Hepatocyte (in vitro differentiated cells): ENCODE measurements at regions not wholly inside any gene's neighbourhood (a gene's known extent, or its start where the extent isn't known, plus 50 kb on each side); places are given as distances from the start of the nearest gene placed in this dataset.

Source experiments
- DNase-seq: peaks from one replicate; pipeline ENCODE4 v3.0.0-alpha.2; 2016; ENCODE audit warnings: low spot score
- H2AFZ ChIP-seq: fragments of 200-600 bp; sonication (generic); 2 replicates; pipeline ENCODE4 v1.6.0; 2016; ENCODE audit warnings: antibody characterized with exemption, mild to moderate bottlenecking
- H3K27ac ChIP-seq: fragments of 200-600 bp; sonication (generic); 2 replicates; pipeline ENCODE4 v1.5.1; 2016; ENCODE audit warnings: mild to moderate bottlenecking
- H3K27me3 ChIP-seq: fragments of 200-600 bp; sonication (generic); 2 replicates; pipeline ENCODE4 v1.6.1; 2016
- H3K36me3 ChIP-seq: fragments of 200-600 bp; sonication (generic); replicated peaks from 2 replicates; pipeline ENCODE4 v1.5.1; 2016; ENCODE audit warnings: low read depth; ENCODE audit not compliant: insufficient read depth
- H3K4me1 ChIP-seq: fragments of 200-600 bp; sonication (generic); 2 replicates; pipeline ENCODE4 v1.5.1; 2016; ENCODE audit warnings: mild to moderate bottlenecking, moderate library complexity; ENCODE audit not compliant: insufficient read depth
- H3K4me2 ChIP-seq: fragments of 200-600 bp; sonication (generic); 2 replicates; pipeline ENCODE4 v1.6.0; 2016
- H3K4me3 ChIP-seq: fragments of 200-600 bp; sonication (generic); 2 replicates; pipeline ENCODE4 v1.5.1; 2016; ENCODE audit warnings: mild to moderate bottlenecking
- H3K79me2 ChIP-seq: fragments of 200-600 bp; sonication (generic); 2 replicates; pipeline ENCODE4 v1.6.0; 2017; ENCODE audit warnings: mild to moderate bottlenecking
- H3K9me2 ChIP-seq: fragments of 200-600 bp; sonication (generic); replicated peaks from 2 replicates; pipeline ENCODE4 v1.6.0; 2017; ENCODE audit warnings: mild to moderate bottlenecking; ENCODE audit not compliant: insufficient read depth
- H3K9me3 ChIP-seq: fragments of 200-600 bp; sonication (generic); 2 replicates; pipeline ENCODE4 v1.5.1; 2016; ENCODE audit warnings: low read depth, mild to moderate bottlenecking
- H4K20me1 ChIP-seq: fragments of 200-600 bp; sonication (generic); 2 replicates; pipeline ENCODE4 v1.6.0; 2016; ENCODE audit warnings: mild to moderate bottlenecking; ENCODE audit not compliant: insufficient read depth, poor library complexity, severe bottlenecking
- EZH2 ChIP-seq: fragments of 200-600 bp; sonication (generic); IDR thresholded peaks from 2 replicates; pipeline ENCODE4 v1.6.1; 2016; ENCODE audit warnings: antibody characterized with exemption, mild to moderate bottlenecking, borderline replicate concordance
- EZH2phosphoT487 ChIP-seq: fragments of 200-600 bp; sonication (generic); IDR thresholded peaks from one replicate; pipeline ENCODE4 v1.6.1; 2018; ENCODE audit warnings: antibody characterized with exemption, mild to moderate bottlenecking, low read depth, moderate library complexity; ENCODE audit not compliant: unreplicated experiment, severe bottlenecking
- WGBS: methylation state at CpG from one replicate; pipeline ENCODE4 v1.1.6; 2016; ENCODE audit warnings: low lambda C conversion rate; ENCODE audit errors: missing lambda C conversion rate; 5-methylcytosine and 5-hydroxymethylcytosine counted together
- TF ChIP-seq, protein P1 (sequence below): fragments of 200-600 bp; sonication (generic); IDR thresholded peaks from 2 replicates; pipeline ENCODE4 v1.5.1; 2016; ENCODE audit warnings: antibody characterized with exemption, mild to moderate bottlenecking; ENCODE audit not compliant: poor library complexity

DNA sequence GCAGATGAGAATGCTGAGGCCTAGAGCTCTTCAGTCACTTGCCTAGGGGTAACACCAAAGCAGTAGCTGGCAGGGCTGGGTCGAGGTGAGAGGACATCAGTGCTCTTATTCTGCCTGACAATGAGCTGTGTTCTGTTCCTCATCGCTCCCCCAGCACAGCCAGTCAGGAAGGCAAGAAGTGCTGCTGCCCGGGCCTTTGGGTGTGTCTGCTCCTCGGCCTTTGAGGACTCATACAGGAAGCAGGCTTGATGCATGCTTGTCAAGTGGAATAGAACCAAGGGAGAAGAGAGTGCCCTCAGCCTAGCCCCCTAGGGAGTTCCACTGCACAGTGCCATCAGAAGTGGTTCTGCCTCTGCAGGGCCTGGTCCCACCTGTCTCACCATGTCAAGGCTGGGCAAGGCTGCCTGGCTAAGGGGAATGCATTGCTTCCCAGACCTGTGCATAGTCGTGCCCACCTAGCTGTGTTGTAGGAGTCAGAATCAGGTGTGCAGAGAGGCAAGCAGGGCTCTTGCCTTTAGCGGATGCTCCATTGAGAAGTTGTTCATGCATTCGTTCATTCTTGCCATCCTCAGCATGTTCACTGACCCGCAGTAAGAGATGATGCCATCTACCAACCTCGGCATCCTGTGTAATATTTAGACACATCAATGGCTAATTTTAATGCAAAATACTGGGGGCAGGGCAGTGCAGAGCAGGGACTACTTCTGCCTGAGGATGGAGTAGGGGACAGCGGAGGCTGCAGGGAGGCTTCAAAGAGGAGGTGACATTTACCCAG, 156.6 kb downstream of the RPS24 start:
- no peaks in the 10 kb centered on the region for H3K36me3 ChIP-seq
- no peaks in the 10 kb centered on the region for H3K9me3 ChIP-seq
- H4K20me1 ChIP-seq = no peaks in the 10 kb centered on the region
- DNase-seq = no peak
- H2AFZ ChIP-seq = no peak overlapping the region
- H3K79me2 ChIP-seq = no peaks in the 10 kb centered on the region
- no peaks in the 10 kb centered on the region for H3K9me2 ChIP-seq
- H3K4me2 ChIP-seq = no peak overlapping the region
- H3K27me3 ChIP-seq = no peaks in the 10 kb centered on the region
- peaks cover 7% of the 10 kb centered on the region for H3K4me1 ChIP-seq
- H3K27ac ChIP-seq = no peak overlapping the region
- WGBS = 90% methylated on average over 10 of the region's 10 CpGs
- no peak overlapping the region for H3K4me3 ChIP-seq
- TF ChIP-seq EZH2phosphoT487 (no peak), EZH2 (no peak)
- TF ChIP-seq, protein P1, sequence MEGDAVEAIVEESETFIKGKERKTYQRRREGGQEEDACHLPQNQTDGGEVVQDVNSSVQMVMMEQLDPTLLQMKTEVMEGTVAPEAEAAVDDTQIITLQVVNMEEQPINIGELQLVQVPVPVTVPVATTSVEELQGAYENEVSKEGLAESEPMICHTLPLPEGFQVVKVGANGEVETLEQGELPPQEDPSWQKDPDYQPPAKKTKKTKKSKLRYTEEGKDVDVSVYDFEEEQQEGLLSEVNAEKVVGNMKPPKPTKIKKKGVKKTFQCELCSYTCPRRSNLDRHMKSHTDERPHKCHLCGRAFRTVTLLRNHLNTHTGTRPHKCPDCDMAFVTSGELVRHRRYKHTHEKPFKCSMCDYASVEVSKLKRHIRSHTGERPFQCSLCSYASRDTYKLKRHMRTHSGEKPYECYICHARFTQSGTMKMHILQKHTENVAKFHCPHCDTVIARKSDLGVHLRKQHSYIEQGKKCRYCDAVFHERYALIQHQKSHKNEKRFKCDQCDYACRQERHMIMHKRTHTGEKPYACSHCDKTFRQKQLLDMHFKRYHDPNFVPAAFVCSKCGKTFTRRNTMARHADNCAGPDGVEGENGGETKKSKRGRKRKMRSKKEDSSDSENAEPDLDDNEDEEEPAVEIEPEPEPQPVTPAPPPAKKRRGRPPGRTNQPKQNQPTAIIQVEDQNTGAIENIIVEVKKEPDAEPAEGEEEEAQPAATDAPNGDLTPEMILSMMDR = no peak

DNA sequence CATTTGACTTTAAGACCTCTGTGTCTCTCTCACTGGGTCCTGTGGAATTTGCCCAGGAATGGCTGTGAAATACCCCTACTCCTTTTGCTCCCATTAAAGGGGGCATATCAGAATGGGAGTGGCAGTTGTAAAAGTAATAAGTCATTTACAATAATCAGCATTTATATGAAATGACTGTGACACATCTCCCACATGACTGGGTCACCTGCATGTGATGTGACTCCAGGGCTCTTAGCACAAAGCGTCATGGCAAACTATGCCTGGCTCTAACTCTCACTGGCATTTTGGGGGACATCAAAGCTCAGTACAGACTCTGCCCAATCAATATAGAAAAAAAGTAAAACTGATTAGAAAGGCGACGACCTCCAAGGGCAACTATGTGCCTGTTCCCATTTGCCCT, 157.6 kb downstream of the RPS24 start:
- no peaks in the 10 kb centered on the region for H3K9me3 ChIP-seq
- no peaks in the 10 kb centered on the region for H3K9me2 ChIP-seq
- no peak overlapping the region for H3K4me2 ChIP-seq
- no peaks in the 10 kb centered on the region for H3K36me3 ChIP-seq
- no peaks in the 10 kb centered on the region for H4K20me1 ChIP-seq
- 87% methylated on average over 3 of the region's 3 CpGs for WGBS
- no peaks in the 10 kb centered on the region for H3K27me3 ChIP-seq
- no peak overlapping the region for H2AFZ ChIP-seq
- H3K4me3 ChIP-seq = no peak overlapping the region
- peaks cover 18% of the 10 kb centered on the region for H3K4me1 ChIP-seq
- peak overlapping the region; percentile 42 for H3K27ac ChIP-seq
- H3K79me2 ChIP-seq = no peaks in the 10 kb centered on the region
- no peak for DNase-seq
- TF ChIP-seq, protein P1 = no peak
- TF ChIP-seq EZH2 (no peak), EZH2phosphoT487 (no peak)

DNA sequence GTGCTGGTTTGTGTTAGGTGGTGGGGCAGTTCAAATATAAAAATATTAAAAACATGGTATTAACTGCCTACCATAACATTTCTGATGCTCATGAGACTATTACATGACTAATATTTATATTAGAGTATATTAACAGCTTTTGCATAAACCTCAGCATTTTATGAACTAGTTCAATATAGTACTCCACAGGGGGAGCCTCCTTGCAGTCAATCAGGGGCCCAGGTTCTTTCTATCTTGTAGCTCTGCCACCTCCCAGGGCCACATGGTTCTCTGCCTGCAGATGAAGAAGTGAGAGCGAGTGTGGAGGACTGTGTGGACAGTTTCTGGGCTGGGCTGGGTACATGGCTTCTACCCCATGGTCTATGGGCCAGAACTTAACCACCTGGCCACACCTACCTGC, 159.5 kb downstream of the RPS24 start:
- Histone ChIP-seq H3K4me3 (no peak overlapping the region), H3K36me3 (no peaks in the 10 kb centered on the region), H3K9me3 (no peaks in the 10 kb centered on the region), H3K27ac (no peak overlapping the region), H3K9me2 (no peaks in the 10 kb centered on the region), H3K4me2 (no peak overlapping the region), H3K79me2 (no peaks in the 10 kb centered on the region), H3K4me1 (peaks cover 27% of the 10 kb centered on the region), H4K20me1 (no peaks in the 10 kb centered on the region), H3K27me3 (no peaks in the 10 kb centered on the region), H2AFZ (no peak overlapping the region)
- 87% methylated on average over 1 of the region's 1 CpG for WGBS
- DNase-seq = no peak
- TF ChIP-seq, protein P1 = no peak
- TF ChIP-seq EZH2 (no peak), EZH2phosphoT487 (no peak)
